GM19397 (cell line): ENCODE measurements at regions not wholly inside any gene's neighbourhood (a gene's known extent, or its start where the extent isn't known, plus 50 kb on each side); places are given as distances from the start of the nearest gene placed in this dataset.
"Not testable (repeated sequence)": the region's sequence is repeated elsewhere in the genome, so short reads cannot be mapped to it uniquely, and the experiment has no call there.

Experiments used
- ATAC-seq: cut with Tn5 transposase; IDR thresholded peaks from one replicate; pipeline ENCODE4 v1.9.1; 2021; ENCODE audit warnings: mild to moderate bottlenecking, moderate library complexity; ENCODE audit not compliant: unreplicated experiment

- no peak for ATAC-seq
Measured at GRCh38 chr6:14545496-14545895, 427.9 kb downstream of the CD83 start.

- ATAC-seq: no peak
Measured at GRCh38 chr6:14546036-14546435, 428.5 kb downstream of the CD83 start.

- no peak for ATAC-seq
Measured at GRCh38 chr6:14547284-14547998, 429.9 kb downstream of the CD83 start.

GRCh38 chr6:14549304-14549770, 431.8 kb downstream of the CD83 start:
- ATAC-seq: no peak

- ATAC-seq: no peak
Measured at GRCh38 chr6:14549871-14550270, 432.3 kb downstream of the CD83 start.

- no peak for ATAC-seq
Measured at GRCh38 chr6:14550410-14550809, 432.8 kb downstream of the CD83 start.

- no peak for ATAC-seq
Measured at GRCh38 chr6:14550822-14551221, 433.2 kb downstream of the CD83 start.

GRCh38 chr6:14551601-14552000, 434.0 kb downstream of the CD83 start:
- not testable (repeated sequence) for ATAC-seq

- no peak for ATAC-seq
Measured at GRCh38 chr6:14552891-14553290, 435.3 kb downstream of the CD83 start.

GRCh38 chr6:14553515-14553914, 435.9 kb downstream of the CD83 start:
- ATAC-seq: no peak

- ATAC-seq: no peak
Measured at GRCh38 chr6:14555804-14556203, 438.2 kb downstream of the CD83 start.

- ATAC-seq: no peak
Measured at GRCh38 chr6:14559746-14560536, 442.4 kb downstream of the CD83 start.

GRCh38 chr6:14561563-14561962, 444.0 kb downstream of the CD83 start:
- ATAC-seq: not testable (repeated sequence)

GRCh38 chr6:14567842-14568241, 450.3 kb downstream of the CD83 start:
- ATAC-seq: no peak

GRCh38 chr6:14569394-14569793, 451.8 kb downstream of the CD83 start:
- ATAC-seq: no peak

- ATAC-seq: not testable (repeated sequence)
Measured at GRCh38 chr6:14569874-14570273, 452.3 kb downstream of the CD83 start.

- ATAC-seq: no peak
Measured at GRCh38 chr6:14571001-14571400, 453.4 kb downstream of the CD83 start.

- ATAC-seq: no peak
Measured at GRCh38 chr6:14571746-14572145, 454.2 kb downstream of the CD83 start.

- ATAC-seq: no peak
Measured at GRCh38 chr6:14573267-14573666, 455.7 kb downstream of the CD83 start.

- no peak for ATAC-seq
Measured at GRCh38 chr6:14573703-14574290, 456.2 kb downstream of the CD83 start.

GRCh38 chr6:14575961-14576360, 458.4 kb downstream of the CD83 start:
- ATAC-seq: no peak

GRCh38 chr6:14578994-14579393, 461.4 kb downstream of the CD83 start:
- ATAC-seq: no peak
